ENCODE measurements at regions not wholly inside any gene's neighbourhood (a gene's known extent, or its start where the extent isn't known, plus 50 kb on each side); places are given as distances from the start of the nearest gene placed in this dataset.

GRCh38 chr12:130097342-130097741 is 64.9 kb upstream of the FZD10 start:
- no peak for TF ChIP-seq CTCF (IDR thresholded peaks at IDR 0.05; ENCODE audit: insufficient read depth, low read length, poor library complexity, severe bottlenecking)
- no peak for TF ChIP-seq EZH2phosphoT487 (conservative IDR thresholded peaks at IDR 0.05; ENCODE audit: low read length)
